HG03196 (cell line): ENCODE measurements at regions not wholly inside any gene's neighbourhood (a gene's known extent, or its start where the extent isn't known, plus 50 kb on each side); places are given as distances from the start of the nearest gene placed in this dataset.

Source experiments
- ATAC-seq: cut with Tn5 transposase; IDR thresholded peaks from one replicate; pipeline ENCODE4 v1.9.1; 2021; ENCODE audit not compliant: unreplicated experiment

DNA sequence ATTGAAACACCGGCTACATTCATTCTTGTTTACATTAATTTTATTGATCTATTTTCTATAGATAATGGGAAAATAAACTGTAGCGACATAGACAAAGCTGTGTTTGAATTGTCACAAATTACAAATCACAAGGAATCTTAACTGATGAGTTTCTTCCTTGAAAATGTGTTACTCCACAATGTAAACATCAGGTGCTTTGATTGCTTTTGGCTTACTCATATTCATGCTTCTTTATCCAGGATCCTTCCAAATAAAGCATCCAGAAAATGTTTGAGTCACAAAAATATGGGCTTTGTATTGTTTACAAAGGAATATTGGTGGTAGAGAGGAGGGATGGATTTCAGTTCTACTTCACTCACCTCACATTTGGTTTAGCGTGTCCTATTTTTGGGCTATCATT, 64.0 kb downstream of the BMP2 start:
- ATAC-seq = no peak

DNA sequence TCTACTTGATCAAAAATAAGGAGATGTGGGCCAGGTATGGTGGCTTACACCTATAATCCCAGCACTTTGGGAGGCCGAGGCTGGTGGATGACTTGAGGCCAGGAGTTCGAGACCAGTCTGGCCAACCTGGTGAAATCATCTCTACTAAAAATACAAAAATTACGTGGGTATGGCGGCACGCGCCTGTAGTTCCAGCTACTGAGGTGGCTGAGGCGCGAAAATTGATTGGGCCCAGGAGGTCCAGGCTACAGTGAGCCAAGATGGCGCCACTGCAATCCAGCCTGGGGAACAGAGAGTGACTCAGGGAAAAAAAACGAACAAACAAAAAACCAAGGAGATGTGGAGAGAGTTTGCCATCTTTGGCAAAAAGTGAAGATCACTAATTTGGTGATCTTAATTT, 65.3 kb downstream of the BMP2 start:
- no peak for ATAC-seq

DNA sequence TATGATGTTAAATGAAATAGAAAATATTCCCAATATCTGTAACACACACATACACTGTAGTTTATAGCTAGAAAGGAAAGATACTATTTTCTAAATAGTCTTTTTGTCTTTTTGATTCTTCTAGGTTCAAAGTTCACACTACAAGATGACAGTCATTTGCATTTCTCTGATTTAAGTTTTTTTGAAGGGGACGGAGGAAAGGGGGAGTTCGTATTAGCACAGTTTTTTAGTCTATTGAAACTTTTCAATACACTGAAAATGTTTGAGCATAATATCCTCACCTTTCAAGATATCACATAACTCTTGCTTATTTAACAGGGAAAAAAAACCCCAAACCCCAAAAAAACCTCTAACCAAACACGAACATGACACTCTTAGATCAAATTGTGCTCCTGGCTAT, 68.1 kb downstream of the BMP2 start:
- ATAC-seq = no peak

DNA sequence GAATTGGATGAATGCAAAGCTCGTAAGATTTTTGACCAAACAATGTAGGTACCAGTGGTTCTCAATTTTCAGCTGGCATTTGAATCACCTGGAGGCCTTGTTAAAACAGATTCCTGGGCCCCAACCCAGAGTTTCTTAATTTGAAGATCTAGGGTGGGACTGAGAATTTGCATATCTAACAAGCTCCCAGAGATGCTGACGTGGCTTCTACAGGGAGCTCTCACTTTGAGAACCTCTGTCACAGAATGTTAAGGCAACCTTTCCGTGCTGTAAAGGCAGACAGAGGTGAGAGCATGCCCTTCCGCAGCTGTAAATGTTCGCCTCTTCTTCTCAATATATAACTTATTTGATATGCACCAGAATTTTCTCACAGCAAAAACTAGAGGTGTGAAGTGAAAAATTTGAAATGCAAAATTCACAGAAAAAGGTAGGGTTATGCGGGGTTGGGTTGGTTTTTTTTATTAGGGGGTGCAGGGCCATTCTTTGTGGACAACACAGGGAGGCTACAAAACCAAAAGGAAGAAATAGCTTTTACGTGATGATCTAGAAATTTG, 69.4 kb downstream of the BMP2 start:
- no peak for ATAC-seq

DNA sequence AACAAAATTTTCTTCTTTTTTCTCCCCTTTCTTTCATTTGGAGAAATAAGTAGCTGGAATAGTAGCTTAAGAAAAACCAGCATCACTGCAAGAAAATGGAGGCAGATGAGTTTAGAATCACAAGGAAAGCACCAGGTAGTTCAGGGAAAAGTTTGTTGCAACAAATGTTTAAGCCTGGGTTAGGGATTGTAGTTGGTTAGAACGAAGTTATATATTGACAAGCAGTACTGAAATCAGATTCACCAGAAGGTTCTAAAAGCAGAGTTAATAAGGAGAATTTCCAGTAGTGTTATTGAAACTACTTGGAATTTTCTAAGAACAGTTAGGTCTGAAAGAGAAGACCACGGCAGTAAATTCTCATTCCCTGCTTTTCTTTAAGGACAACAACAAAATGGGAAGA, 70.2 kb downstream of the BMP2 start:
- ATAC-seq = no peak

DNA sequence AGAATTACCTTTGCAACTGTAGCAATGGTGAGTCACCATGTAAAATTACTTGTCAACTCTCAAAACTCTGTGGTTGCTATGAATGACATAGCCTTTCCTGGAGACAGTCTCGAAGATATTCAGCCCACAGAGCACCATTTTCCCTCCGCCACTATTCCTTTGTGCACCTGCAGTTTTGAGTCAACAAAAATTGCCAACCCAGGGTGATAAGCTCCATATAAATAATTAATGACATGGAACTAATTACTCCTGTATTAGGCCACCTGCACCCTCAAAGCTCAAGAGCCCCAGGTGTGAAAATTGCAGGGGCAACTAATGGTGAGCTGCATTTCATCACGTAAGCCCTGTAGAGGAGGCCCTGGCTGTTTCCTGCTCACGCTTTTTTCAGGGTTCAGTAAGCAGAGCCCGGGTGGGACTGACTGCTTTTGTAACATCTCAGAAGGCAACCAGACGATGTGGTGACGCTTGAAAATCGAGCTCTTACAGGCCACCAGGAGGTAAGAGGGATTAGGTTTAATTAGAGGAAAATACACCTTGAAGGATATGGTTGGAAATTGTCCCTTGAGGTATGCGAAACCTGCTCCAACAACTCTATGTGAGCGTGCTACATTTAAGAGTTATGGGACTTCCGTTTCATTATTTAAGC, 70.8 kb downstream of the BMP2 start:
- peak; percentile 85 for ATAC-seq

DNA sequence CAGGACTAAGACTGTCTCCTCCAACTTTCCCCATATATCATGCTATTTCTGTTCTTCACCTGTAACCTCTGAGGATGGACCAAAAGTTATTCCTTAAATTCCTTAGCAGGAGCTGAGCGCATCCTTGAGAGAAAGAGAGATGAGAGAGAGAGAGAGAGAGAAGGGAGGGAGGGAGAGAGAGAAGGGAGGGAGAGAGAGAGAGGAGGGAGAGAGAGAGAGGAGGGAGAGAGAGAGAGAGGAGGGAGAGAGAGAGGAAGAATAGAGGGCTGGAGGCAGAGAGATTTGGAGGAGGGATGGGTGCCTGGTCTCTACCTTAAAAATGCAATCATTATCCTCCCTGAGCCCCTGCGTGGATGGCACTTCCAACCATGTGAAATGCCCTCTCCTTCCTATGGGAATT, 73.6 kb downstream of the BMP2 start:
- ATAC-seq = no peak

DNA sequence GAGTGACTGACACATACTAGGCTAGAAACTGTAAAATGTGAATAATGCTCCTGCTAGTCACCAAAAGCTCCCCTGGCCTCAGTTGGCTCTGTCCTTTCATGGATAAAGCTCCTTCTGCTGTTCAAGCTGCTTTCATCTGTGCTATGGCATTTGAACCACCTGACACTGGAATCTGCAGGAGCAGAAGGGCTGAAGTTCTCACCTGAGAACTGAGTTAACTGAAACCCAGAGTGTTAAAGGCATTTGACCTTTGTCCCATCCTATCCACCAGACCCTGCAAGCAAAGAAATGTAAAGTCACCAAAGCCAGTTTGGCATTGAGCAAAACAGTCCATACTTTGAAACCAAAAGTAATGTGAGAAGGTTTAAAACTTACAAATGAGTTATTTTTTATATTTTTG, 77.7 kb downstream of the BMP2 start:
- ATAC-seq = no peak

DNA sequence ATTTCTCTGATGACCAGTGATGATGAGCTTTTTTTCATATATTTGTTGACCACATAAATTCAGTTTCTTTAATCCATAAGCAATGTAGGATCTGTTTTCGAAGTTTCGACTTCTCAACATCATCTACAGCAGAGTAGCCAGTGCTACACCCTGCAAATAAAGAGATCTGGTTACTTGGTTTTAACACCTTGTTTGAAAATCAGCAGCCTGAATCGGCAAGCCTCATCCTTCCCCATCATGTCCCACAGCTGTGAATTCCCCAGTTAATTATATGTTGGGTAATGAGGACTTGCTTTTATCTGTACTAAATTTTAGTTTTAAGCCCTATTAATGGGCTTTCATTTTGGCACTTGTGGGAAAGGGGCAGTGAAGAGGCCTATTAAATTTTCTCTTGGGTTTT, 80.6 kb downstream of the BMP2 start:
- ATAC-seq = no peak

DNA sequence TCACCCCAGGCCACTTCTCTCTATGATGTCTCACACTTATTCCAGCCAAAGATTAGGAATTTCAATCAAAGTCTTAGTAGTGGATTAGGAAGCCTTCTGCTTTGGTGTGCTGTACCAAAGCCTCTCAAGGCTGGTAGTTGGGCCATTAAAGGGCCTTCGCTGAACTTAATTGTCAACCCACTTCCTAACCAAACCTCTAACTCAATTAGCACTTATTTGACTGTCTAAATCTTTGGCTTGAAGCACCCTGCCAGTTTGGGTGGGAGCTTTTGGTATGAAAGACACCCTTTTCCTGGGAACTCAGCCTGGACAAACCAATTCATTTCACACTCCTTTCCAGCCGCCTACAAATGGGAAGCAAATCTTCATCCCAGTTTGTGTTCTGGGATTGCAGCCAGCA, 81.5 kb downstream of the BMP2 start:
- no peak for ATAC-seq

- no peak for ATAC-seq
These were observed 83.7 kb downstream of the BMP2 start for GRCh38 chr20:6851136-6851535.

GRCh38 chr20:6852478-6852877, 85.0 kb downstream of the BMP2 start:
- ATAC-seq = no peak

DNA sequence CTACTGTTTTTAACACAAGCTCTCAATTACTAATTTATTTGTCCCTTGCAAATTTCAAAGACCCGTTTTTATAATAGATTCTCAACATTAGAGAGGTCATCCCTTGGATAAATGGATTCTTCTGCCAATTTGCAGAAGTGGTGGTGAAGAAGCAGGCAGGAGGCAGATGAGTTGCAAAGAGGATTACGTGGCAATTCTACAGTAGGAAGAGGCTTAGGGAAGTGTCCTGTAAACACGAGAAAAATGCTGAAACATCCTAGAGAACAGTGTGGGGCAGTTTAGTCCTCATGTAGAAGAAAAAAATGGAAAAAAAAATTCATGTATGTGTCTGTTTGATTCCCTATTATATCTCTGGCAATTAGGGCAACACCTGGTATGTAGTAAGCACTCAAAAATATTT, 87.6 kb downstream of the BMP2 start:
- no peak for ATAC-seq

GRCh38 chr20:6855796-6856195, 88.3 kb downstream of the BMP2 start:
- no peak for ATAC-seq

- ATAC-seq = no peak
These were observed 90.4 kb downstream of the BMP2 start for GRCh38 chr20:6857927-6858326.

DNA sequence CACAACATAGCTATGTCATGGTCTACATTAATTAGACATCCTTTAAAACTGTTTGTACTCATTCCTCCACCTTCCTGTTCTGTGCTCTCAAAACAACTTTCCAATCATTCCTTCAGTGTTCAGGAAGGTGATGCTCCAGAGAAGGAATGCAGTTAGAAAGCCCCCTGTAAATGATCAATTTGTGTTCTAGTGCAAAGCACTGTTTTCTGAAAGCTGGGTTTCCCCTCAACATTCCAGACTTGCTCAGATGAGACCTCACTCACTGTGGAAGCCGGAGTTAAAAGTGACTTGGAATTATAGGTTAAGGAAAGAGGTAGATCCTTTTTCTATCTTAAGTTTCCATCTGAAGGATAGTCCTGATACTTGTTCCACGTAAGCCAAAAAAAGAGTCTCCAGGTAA, 95.9 kb downstream of the BMP2 start:
- no peak for ATAC-seq

DNA sequence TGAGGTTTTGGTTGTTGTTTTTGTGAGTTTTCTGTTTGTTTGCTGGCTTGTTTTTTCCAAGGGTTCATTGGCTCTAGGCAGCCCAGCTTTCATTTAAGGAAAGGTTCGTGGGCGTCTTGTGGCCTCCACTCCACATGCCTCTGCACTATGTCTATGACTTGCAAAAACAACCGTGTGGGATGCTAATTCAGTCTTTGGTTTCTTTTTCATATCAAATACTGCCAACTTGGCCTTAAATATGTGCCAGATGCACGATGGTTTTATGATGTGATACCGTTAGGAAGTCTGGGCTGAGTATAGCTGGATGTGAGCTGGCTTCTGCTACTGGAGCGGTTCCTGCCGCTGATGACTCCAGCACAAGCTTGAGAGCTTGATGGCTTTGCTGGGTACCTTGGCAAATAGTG, 96.3 kb downstream of the BMP2 start:
- no peak for ATAC-seq

GRCh38 chr20:6864740-6865139, 97.3 kb downstream of the BMP2 start:
- ATAC-seq = no peak

- no peak for ATAC-seq
These were observed 99.3 kb downstream of the BMP2 start for GRCh38 chr20:6866741-6867140.

DNA sequence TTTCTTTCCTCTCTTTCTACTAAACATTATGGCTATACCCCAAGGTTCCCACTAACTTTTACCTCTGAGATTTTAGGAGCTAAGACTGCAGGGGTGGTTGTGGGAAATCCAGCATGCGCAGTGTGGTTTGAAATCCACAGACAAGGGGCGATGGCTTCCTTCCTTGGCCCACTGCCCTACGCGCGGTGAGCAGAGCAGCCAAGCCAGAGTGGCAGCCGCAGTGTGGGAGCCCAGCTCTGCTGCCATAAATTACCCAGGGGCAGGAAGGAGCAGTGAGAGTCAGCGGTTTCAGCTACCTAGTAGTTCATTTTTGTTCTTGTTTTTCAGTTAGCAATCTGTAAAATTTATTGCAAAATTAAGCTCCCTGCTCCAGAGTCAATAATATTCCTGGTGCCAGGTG, 101.4 kb downstream of the BMP2 start:
- ATAC-seq = no peak

- no peak for ATAC-seq
These were observed 103.1 kb downstream of the BMP2 start for GRCh38 chr20:6870559-6870958.

DNA sequence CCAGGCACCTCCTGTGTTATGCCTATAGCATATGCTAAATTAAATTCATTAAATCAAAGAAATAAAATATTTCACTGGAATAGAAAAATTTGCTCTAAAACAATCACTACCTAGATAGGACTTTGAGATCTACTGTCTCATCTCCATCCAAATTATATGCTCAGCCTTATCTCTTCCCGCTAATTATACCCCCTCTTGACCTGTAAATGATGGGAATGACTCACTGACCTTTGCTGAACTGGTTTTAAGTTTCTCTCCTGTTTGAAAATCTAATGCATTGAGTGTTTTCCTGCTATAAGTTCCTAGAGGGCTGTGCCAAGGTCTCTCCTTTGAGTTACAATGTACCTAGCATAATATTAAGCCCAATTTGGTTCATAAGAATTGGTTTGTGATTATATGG, 110.1 kb downstream of the BMP2 start:
- no peak for ATAC-seq

- ATAC-seq = no peak
These were observed 115.2 kb downstream of the BMP2 start for GRCh38 chr20:6882561-6883291.
